NCI-H510A (cell line): ENCODE measurements at regions not wholly inside any gene's neighbourhood (a gene's known extent, or its start where the extent isn't known, plus 50 kb on each side); places are given as distances from the start of the nearest gene placed in this dataset.
A peak's percentile ranks its signal among the peaks of the same experiment; 100 is the strongest.

Experiments
- DNase-seq: peaks from one replicate; lab custom pipeline; 2025; lab: John Stamatoyannopoulos, UW

- no peak for DNase-seq
Observed at GRCh38 chr2:71936076-71937030, 211.3 kb downstream of the CYP26B1 start.

- no peak for DNase-seq
Observed at GRCh38 chr2:71935262-71935848, 212.3 kb downstream of the CYP26B1 start.

DNA sequence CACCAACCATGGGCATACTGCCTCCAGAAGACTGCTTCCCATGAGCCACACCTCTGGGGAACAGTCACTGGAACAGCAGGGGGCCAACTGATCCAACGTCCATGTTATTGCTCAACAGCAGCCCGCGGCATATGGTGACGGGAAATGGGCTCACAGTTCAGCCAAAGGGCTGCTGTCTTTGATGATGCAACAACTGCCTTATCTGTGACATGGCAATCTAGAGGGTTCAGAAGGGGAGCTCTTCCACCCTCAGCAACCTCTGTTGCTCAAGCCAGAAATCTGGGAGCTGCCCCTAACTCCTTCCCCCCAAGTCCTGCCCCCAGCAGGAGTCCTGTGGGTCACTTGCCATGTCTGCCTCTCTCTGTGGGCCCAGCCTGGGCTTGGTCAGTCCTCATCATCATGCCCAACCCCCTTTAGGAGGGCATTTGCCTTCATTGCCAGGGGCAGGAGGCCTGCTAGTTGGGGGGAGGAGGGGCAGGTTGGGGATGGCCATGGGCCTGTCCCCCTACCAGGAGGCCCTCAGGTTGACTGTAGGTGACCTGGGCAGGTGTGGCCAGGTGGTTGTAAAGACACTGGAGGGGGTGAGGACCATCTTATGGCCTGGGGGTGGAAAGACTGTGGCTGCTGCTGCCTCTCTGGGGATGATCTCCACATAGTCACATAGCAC is 212.9 kb downstream of the CYP26B1 start:
- DNase-seq = no peak

- no peak for DNase-seq
Observed at GRCh38 chr2:71934320-71934593, 213.4 kb downstream of the CYP26B1 start.

- DNase-seq = no peak
Observed at GRCh38 chr2:71933467-71934319, 214.0 kb downstream of the CYP26B1 start.

DNA sequence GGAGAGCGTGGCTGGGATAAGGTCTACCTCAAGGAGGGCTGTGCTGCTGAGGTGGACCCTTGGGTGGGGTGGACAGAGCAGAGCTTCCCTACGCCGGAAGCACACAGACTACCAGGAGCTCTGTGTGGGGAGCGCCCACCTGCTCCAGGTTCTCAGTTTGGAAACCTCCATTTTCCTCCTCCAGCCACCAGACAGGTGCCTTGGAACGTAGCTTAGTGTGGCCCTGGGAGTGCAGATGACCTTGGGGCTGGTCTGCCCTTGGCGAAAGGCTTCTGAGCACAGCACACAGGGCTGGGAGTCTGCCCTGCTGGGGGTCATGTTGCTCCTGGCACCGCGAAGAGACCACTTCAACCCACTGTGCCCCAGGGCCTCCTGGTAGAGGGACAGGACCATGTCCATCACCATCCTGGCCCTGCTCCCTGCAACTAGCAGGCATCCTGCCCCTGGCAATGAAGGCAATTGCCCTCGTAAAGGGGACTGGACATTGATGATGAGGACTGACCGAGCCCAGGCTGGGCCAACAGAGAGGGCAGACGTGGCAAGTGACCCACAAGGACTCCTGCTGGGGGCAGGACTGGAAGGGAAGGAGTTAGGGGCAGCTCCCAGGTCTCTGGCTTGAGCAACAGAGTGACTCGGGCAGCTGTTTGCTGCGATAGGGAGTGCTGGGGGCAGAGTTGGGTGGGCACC is 214.7 kb downstream of the CYP26B1 start:
- no peak for DNase-seq

DNA sequence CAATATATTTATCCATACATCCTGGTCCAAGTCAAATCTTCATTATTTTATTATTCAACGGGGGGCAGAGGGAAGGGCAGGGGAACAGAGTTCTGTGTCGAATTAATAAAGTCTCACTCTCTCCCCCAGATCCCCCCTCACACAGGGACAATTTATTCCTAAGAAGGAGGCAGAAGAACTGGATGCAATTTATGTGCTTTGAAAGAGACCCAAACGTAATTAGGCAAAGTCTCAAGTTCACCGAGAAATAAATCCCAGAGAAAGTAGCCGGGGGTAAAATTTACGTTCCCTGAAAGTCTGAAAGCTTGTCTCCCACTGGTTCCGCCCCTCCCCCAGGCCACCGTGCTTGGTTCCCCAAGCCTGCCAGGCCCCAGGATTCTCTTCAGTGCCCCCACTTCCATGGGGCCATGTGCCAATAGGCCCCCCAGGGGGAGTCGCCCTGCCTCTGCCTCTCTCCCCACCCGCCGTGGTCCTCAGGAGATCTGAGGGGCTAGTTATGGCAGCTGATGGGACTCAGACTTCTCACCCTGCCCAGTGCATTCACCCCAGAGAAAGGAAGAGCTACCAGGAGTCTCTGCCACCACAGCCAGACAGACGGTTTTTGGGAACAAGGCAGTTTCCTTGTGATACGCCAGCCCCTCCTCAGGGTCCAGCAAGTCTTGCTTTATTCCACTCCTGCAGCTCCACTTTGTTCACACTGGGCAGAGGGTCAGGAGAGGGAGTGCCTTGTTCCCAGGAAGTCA is 215.5 kb downstream of the CYP26B1 start:
- DNase-seq = no peak

DNA sequence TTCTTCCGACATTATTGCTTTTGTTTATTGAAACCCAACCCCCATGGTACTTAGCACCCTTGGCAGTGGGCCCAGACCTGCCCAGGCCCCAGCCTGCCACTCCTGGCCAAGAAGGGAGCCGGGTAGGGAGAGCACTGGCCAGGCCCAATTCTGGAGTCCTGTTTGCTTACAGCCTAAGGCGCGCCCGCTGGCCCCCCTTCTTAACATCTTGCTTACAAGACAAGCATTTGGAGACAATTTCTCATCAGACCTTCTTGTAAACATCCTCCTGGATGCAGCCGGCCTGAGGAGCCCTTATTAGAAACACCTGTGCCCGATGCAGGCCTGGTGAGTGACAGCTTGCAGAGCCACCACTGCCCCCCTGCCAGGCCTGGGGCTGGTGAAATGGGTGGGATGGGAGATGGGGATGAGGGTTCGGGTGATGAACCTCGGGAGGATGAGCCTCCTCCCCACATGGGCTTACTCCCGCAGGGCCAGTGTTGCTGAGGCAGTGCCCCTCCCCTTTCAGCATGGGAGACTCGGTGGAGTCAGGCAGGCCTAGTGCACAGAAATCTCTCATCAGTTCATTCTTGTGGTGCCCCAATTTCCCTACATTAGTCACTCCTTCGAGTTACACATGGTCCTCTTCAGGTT is 217.5 kb downstream of the CYP26B1 start:
- DNase-seq = peak; percentile 68

DNA sequence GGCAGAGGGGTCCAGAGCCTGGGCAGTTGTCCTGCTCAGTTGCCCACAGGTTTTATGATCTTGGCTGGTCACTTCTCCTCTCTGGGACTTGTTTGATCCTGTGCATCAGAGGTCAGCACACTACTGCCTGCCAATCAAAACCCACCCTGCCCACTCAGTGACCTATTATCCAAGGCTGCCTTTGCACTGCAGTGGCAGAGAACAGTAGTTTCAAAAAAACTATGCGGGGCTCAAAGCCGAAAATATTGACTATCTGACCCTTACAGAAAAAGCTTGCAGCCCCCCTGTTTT is 218.2 kb downstream of the CYP26B1 start:
- no peak for DNase-seq

DNA sequence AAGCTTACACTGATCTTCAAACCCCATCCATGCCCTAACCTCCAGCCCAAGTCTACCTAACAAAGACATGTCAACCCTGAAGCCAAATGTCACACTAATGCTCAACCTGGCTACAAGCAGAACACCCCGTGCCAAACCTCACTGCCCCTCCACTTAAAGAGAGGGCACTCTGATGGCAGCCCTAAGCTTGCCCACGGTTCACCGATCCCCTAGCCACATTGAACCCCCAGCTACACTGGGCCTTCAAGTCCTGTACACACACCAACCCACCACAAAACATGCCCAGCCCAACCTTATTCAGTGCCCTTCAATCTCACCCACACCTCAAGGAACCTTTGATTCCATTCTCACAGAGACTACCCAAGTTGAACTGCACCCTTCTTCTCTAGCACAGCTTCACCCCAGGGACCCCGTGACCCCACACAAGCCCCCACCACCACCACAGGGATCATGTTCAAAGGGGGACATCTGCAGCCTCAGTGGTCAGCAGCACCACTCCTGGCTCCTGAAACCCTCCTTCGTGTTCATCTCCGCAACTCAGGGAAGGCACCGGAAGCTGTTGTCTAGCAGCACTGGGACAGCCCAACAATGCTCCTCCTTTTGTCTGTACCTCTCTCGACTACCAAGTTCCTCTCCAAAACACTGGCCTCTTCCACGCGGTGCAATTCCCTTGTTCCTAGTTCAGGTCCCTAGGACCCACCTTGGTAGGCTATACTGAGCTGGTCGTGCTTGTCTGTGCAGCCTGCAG is 218.8 kb downstream of the CYP26B1 start:
- DNase-seq = no peak

DNA sequence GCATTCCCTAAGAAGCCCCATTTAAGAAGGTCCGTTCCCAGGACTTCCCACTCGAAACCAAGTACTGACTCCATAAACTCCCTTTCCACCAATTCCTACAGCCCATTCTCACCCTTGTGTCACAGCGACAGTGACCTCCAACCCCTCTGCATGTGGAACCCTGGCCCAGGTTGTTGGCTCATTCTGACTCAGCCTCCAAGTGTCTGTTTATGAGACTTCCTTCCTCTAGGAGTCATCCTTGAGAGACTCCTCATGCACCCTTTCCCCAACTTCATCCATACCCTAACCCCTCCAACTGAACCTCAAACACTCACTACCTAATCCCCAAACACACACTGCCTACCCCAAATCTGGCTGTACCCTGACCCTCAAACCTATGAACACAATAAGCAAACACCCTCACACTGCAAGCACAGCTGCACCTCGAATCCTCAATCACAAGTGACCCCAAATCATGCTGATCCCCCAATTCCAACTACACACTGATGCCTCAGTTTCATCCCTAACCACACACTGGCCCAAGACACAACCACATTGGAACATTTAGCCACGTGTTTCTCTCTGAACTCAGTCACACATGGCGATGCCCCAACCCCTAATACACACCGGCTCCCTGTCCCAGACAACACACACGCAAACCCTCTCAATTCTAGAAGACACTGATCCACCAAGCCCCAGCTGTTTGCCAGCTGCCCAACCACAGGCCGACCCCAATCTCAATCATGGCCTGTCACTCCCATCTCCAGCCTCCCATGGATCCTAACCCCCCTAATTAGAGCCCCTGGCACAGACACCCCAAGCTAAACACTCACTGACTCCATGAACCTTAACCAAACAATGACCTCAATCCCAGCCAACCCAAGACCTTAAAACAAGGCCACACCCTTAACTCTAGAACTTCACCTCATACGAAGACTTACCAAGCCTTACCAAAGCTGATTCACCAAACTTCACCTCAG is 219.6 kb downstream of the CYP26B1 start:
- no peak for DNase-seq

GRCh38 chr2:71926876-71927756 is 220.5 kb downstream of the CYP26B1 start:
- no peak for DNase-seq

DNA sequence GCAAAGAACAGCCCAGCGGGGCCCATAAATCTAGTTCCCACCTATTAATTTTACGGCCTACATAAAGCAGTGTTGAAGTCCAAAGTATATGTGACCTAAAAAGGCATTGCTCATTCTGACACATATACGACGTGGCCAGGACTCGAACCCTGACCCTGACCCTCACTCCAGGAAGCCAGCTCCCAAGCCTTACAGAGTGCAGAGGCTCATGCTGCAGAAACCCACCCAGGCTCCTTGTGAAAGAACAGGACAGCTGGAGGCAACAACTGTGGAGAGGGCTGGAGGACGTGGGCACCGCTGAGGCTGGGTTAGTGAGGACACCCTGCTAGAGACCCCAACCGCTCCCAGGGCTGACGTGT is 221.6 kb downstream of the CYP26B1 start:
- DNase-seq = no peak

DNA sequence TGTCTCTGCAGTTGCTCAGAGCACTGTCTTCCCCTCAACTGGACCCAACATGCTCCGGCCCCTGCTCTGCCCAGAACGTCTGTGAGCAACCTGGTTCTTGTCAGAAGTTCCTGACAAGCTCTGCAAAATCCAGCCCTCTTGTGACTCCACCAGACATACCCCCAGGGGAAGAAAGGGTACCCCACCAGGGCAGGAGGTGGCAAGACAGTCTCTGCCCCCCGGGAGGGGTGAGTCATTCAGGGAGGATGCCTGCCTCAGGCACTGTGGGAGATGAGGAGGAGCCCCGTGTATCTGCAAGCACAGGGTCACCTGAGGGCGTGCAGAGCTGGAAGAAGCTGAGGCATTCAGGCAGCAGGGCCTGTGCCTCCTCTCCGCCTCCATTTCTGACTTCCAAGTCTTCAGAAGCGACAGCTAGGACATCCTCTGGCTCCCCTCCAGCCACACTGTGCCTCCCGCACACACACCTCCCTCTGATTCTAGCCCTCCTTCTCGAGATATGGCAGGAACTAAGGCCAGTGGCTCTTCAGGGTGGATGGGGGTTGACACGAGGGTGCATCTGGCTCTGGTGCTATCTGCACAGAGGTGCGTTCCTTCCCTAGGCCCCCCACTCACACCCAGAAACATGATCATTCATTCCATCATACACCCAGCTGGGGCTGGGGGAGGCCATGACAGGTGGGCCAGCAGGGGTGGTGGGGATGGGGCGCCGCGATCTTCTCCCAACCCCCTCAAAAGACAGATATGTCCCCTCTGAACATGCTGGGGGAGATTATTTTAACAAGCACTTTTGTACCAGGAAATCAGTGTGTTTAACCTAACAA is 222.2 kb downstream of the CYP26B1 start:
- no peak for DNase-seq

DNA sequence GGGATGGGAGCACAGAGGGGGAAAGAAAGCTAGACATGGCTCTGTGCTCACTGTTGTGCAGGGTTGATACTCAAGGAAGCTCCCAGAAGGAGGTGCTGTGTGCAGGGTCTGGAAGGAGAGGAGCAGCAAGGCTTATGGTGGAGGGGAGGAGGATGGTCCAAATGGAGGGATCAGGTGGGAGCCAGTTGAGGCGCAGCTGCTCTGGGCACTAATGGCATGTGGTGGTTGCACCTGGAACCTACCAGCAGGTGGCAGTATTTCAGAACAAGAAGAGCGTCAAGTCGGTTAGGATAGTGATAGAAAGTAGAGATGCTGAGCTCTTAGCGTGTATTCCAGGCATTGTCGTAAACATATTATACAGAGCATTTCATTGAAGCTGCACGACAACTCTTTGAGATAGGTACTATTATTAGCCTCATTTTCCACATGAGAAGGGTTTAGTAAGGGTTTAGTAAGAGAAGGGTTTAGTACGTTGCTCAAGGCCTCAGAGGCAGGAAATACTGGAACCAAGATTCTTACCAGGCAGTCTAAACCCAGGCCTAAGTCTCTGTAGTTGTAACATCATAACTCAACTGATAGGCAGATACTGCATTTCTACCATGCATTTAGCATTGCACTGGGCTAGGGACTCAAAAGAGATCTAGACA is 223.7 kb downstream of the CYP26B1 start:
- DNase-seq = peak; percentile 32

- DNase-seq = no peak
Observed at GRCh38 chr2:71923143-71923525, 224.5 kb downstream of the CYP26B1 start.
